Thyroid gland (tissue), 4 donors: ENCODE measurements at regions not wholly inside any gene's neighbourhood (a gene's known extent, or its start where the extent isn't known, plus 50 kb on each side); places are given as distances from the start of the nearest gene placed in this dataset.

Source experiments
- CTCF ChIP-seq, 6 experiments: fragments of 200-600 bp in 3 of 6; fragments of 450-650 bp in 3 of 6; sonication (generic) in 3 of 6; IDR thresholded peaks; one replicate each; pipeline ENCODE4 v1.5.1; 2016 to 2019; ENCODE audit warnings: antibody characterized with exemption in 6 of 6, mild to moderate bottlenecking in 2 of 6, inconsistent platforms in 1 of 6, moderate library complexity in 1 of 6
- POLR2A ChIP-seq, 2 donors: fragments of 450-650 bp; IDR thresholded peaks; one replicate each; pipeline ENCODE4 v1.6.1; 2017; ENCODE audit warnings: antibody characterized with exemption in 2 of 2, mild to moderate bottlenecking in 2 of 2, moderate library complexity in 1 of 2

DNA sequence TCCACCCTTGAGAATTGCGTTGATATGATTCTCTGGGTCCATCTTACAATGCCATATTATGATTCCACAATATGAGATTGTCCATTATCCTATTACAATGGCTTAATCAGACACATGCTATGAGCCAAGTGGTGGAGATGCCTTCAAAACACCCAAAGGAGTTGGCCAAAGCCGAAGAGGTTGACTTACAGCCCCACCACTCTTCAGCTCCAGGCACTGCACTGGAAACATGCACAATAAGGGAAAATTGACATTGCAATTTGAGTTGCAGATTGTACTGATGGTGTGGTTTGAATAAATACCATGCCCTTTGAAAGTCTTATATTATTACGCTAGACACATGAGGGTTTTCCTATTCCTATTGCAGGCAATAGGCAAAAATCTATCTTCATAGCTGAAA, 75.4 kb upstream of the TNFSF11 start:
- TF ChIP-seq CTCF (IDR thresholded peaks at IDR 0.05) (no peak), POLR2A (IDR thresholded peaks at IDR 0.05) (no peak)
